ENCODE measurements at regions not wholly inside any gene's neighbourhood (a gene's known extent, or its start where the extent isn't known, plus 50 kb on each side); places are given as distances from the start of the nearest gene placed in this dataset.

DNA sequence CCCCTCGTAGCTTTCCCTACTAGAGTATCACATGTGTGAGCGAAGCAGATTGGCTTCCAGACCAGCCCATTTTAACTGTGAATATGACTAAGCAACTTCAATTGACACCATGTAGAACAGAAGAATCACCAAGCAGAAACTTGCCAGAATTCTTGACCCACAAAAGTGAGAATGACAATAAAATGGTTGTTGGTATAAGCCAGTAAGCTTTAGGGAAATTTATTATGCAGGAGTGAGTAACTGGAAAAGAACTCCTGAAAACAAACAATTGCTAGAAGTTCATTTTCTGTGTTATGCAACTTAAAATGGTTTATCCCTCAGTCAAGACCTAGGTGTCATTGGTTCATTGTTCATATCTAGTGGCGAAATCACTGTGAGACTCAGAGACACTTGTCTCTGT, 303.1 kb downstream of the DMRT2 start:
- TF ChIP-seq POLR2A (IDR thresholded peaks at IDR 0.05) (no peak), POLR2AphosphoS5 (IDR thresholded peaks at IDR 0.05) (no peak)
- TF ChIP-seq, protein P1, sequence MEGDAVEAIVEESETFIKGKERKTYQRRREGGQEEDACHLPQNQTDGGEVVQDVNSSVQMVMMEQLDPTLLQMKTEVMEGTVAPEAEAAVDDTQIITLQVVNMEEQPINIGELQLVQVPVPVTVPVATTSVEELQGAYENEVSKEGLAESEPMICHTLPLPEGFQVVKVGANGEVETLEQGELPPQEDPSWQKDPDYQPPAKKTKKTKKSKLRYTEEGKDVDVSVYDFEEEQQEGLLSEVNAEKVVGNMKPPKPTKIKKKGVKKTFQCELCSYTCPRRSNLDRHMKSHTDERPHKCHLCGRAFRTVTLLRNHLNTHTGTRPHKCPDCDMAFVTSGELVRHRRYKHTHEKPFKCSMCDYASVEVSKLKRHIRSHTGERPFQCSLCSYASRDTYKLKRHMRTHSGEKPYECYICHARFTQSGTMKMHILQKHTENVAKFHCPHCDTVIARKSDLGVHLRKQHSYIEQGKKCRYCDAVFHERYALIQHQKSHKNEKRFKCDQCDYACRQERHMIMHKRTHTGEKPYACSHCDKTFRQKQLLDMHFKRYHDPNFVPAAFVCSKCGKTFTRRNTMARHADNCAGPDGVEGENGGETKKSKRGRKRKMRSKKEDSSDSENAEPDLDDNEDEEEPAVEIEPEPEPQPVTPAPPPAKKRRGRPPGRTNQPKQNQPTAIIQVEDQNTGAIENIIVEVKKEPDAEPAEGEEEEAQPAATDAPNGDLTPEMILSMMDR (IDR thresholded peaks at IDR 0.05) = no peak
- intact Hi-C loops (cut with DNase I; ENCODE audit: low total_unique reads) = no loop called here

DNA sequence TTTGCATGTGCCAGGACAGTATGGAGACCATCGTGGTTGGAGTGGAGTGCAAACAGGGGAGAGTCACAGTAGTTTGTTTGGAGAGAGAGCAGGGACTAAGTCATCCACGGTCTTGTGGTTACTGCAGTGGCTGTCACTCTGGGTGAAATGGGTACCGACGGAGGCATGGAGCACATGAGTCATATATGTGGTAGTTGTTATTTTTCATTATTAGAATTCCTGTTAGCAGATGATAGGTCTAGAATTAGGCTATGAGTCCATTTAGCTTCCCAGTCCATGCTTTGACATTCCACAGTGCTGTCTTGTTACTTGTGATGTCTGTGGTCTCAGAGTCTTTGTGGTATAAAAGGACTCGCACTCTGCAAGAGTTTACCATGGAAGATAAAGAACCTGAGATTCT, 303.9 kb downstream of the DMRT2 start:
- Histone ChIP-seq H3K9me3 (no peaks in the 10 kb centered on the region), H3K27ac (no peak overlapping the region), H3K4me1 (no peaks in the 10 kb centered on the region), H3K4me3 (no peak overlapping the region), H3K27me3 (no peaks in the 10 kb centered on the region), H3K36me3 (no peaks in the 10 kb centered on the region)
- DNase-seq (ENCODE audit: low spot score in 2 of 2) = no peak
- intact Hi-C loops (cut with DNase I; ENCODE audit: low total_unique reads) = no loop called here
- TF ChIP-seq POLR2AphosphoS5 (IDR thresholded peaks at IDR 0.05) (no peak), POLR2A (IDR thresholded peaks at IDR 0.05) (no peak)
- TF ChIP-seq, protein P1 (IDR thresholded peaks at IDR 0.05) = no peak

More for the DNA sequence above, 303.1 kb downstream of the DMRT2 start:
- Histone ChIP-seq H3K4me3 (no peak overlapping the region), H3K36me3 (no peaks in the 10 kb centered on the region), H3K27me3 (no peaks in the 10 kb centered on the region), H3K4me1 (no peaks in the 10 kb centered on the region), H3K9me3 (no peaks in the 10 kb centered on the region), H3K27ac (no peak overlapping the region)
- DNase-seq (ENCODE audit: low spot score in 2 of 2) = no peak

DNA sequence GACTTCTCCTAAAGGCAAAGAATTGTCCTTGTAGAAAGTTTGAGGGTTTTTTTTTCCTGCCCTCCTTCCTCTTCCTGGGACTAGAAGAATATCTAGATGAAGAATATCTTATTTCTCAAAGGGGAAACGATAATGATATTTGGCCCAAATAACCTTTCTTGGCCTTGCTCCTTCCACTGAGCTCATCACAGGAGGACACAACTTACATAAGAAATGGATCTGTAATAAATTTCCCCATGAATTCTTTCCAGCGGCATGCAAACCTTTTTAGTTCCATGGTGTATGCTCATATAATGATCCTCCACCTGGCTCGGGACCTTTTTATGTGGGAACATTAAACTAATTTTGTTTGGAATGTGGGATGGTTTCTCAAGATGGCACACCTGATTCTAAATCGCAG, 304.4 kb downstream of the DMRT2 start:
- no peaks in the 10 kb centered on the region for H3K36me3 ChIP-seq
- no peaks in the 10 kb centered on the region for H3K9me3 ChIP-seq
- DNase-seq (ENCODE audit: low spot score in 2 of 2) = no peak
- no peak overlapping the region for H3K27ac ChIP-seq
- no peaks in the 10 kb centered on the region for H3K27me3 ChIP-seq
- no peak overlapping the region for H3K4me3 ChIP-seq
- TF ChIP-seq, protein P1 (IDR thresholded peaks at IDR 0.05) = no peak
- TF ChIP-seq POLR2AphosphoS5 (IDR thresholded peaks at IDR 0.05) (no peak), POLR2A (IDR thresholded peaks at IDR 0.05) (no peak)
- no peaks in the 10 kb centered on the region for H3K4me1 ChIP-seq
- intact Hi-C loops (cut with DNase I; ENCODE audit: low total_unique reads) = no loop called here

DNA sequence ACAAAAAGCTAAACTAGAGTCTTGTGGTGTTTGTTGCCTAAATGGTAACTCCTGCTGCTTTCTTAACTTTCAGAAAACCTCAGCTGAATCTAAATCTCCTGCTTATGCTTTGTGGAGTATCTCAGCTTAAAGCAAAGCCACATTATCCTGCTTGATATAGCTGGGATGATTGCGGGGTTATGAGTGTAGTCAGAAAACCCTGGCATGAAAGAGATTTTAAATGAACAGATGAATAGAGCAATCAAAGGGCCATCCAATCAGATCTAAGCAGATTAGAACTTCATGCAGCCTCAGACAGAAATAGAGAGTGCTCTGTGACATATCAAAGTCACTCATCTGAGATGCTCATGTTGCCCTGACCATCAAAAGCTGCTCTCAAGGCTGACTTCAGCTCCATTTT, 305.5 kb downstream of the DMRT2 start:
- Histone ChIP-seq H3K4me3 (no peak overlapping the region), H3K9me3 (no peaks in the 10 kb centered on the region), H3K36me3 (no peaks in the 10 kb centered on the region), H3K4me1 (no peaks in the 10 kb centered on the region), H3K27ac (no peak overlapping the region), H3K27me3 (no peaks in the 10 kb centered on the region)
- no peak for DNase-seq (ENCODE audit: low spot score in 2 of 2)
- intact Hi-C loops (cut with DNase I; ENCODE audit: low total_unique reads) = no loop called here
- TF ChIP-seq POLR2A (IDR thresholded peaks at IDR 0.05) (no peak), POLR2AphosphoS5 (IDR thresholded peaks at IDR 0.05) (no peak)
- TF ChIP-seq, protein P1 (IDR thresholded peaks at IDR 0.05) = no peak

DNA sequence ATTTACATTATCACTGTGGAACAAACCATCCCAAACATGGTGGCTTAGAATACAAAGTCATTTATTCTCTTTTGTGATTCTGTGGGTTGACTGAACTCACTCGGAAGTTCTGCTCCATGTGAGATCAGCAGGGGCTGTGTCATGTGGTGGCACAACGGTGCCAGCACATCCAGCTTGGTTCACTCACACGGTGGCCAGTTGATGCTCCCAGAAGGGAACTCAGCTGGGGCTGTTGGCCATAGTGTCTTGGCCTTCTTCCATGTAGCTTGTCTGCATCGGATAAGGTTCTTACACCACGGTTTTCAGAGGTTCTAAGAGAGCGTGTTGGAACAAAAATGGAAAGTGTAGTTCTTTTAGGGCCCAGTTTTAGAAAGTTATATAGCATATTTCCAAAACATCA, 312.7 kb downstream of the DMRT2 start:
- no peaks in the 10 kb centered on the region for H3K4me1 ChIP-seq
- no peak overlapping the region for H3K27ac ChIP-seq
- DNase-seq (ENCODE audit: low spot score in 2 of 2) = no peak
- no peaks in the 10 kb centered on the region for H3K9me3 ChIP-seq
- H3K4me3 ChIP-seq = no peak overlapping the region
- no peaks in the 10 kb centered on the region for H3K36me3 ChIP-seq
- TF ChIP-seq POLR2AphosphoS5 (IDR thresholded peaks at IDR 0.05) = no peak
- no peak for TF ChIP-seq POLR2A (IDR thresholded peaks at IDR 0.05)
- H3K27me3 ChIP-seq = no peaks in the 10 kb centered on the region
- intact Hi-C loops (cut with DNase I; ENCODE audit: low total_unique reads) = no loop called here

DNA sequence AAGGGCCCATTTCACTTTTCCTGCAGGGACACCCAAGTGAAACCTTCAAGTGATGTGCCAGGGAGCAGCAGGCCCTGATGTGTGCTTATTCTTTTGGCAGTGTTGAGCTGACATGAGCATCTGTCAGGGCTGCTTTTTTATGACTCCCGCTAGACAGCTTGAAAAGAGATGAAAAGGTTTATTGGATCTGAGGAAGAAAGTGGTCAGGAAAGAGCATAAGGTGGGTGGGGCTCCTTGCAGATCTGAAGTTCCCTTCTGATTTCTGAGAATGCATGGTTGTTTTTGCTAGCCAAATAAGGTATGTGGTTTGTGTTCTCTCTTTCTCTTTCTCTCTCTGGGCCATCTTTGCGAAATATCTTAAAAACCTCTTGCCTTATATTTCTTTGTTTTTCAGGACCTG, 316.1 kb downstream of the DMRT2 start:
- H3K4me3 ChIP-seq = no peak overlapping the region
- DNase-seq (ENCODE audit: low spot score in 2 of 2) = no peak
- intact Hi-C loops (cut with DNase I; ENCODE audit: low total_unique reads) = no loop called here
- H3K4me1 ChIP-seq = no peaks in the 10 kb centered on the region
- TF ChIP-seq POLR2AphosphoS5 (IDR thresholded peaks at IDR 0.05) (no peak), POLR2A (IDR thresholded peaks at IDR 0.05) (no peak)
- TF ChIP-seq, protein P1 (IDR thresholded peaks at IDR 0.05) = no peak
- H3K27ac ChIP-seq = no peak overlapping the region
- H3K9me3 ChIP-seq = no peaks in the 10 kb centered on the region
- H3K36me3 ChIP-seq = no peaks in the 10 kb centered on the region
- no peaks in the 10 kb centered on the region for H3K27me3 ChIP-seq
